NCI-H2196 treated with DMSO at 0.1 percent for 48 hours (cell line): ENCODE measurements at regions not wholly inside any gene's neighbourhood (a gene's known extent, or its start where the extent isn't known, plus 50 kb on each side); places are given as distances from the start of the nearest gene placed in this dataset.

Experiments used
- DNase-seq: peaks from one replicate; lab custom pipeline; 2025; ENCODE audit not compliant: unreplicated experiment; lab: John Stamatoyannopoulos, UW

DNA sequence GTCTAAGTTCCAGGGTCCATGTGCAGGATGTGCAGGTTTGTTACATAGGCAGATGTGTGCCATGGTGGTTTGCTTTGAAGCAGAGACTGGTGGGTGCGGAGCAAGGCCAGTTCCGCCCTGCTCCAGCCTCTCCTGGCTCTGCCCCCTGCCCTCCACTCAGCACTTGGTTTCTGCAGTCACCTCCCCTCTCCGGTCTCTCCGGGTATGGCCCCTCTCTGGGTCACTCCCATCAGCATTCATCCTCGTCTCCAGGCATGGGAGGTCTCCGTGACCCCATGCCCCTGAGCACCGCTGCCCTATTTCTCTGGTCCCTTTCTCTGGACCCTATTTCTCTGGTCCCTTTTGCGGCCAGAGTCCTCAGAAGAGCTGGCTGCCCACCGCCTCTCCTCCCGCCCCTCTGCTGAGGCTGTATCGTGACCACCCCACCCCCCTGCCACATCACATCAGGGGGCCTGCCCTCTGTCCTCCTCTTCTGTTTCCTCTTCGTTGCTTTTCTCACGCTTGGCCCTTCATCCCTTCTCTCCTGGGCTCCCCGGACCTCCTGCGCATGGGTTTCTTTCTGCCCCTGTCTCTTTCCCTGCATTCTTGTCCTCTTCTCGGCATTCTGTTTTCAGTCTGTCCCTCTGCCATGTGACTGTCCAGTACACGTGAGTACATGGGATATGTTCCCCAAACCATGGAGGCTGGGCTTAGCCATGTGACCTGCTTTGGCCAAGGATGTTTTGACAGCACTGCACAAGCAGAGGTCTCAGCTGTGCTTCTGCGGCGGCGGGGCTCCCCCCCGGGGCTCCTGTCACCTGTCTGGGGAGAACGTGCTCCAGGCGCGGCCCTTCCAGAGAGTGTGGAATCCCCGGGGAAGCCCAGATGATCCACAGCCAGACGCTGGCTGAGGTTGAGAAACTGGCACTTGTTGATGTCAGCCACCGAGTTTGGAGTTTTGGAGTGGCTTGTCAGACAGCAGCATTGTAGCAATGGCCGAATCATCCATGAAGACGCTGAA, 54.4 kb upstream of the C1orf174 start:
- DNase-seq: no peak

DNA sequence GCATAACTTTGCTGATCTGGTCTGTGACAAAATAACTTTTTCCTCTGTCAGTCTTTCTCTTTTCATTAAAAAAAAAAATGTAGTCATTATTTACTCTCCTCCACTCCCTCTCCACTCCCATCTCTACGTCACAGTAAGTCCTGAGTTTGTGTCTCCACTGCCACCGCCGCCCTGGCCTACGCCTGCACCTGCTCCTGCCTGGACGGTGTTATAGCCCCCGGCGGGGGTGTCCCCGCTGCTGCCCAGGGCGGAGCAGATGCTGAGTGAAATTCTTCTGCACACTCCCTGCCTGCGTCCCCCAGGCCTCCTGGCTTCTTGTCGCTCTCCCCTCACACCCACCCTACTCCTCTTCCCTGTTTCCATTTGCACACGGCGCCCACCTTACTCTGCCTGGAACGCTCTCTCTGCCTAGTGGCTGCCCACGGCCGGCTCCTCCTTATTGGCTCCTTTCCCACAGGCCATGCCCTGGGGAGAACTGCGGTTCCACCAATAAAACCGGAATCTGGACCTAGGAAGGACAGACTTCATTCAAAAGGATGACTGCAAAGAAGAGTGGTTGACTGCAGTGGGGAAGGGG, 55.2 kb upstream of the C1orf174 start:
- no peak for DNase-seq

DNA sequence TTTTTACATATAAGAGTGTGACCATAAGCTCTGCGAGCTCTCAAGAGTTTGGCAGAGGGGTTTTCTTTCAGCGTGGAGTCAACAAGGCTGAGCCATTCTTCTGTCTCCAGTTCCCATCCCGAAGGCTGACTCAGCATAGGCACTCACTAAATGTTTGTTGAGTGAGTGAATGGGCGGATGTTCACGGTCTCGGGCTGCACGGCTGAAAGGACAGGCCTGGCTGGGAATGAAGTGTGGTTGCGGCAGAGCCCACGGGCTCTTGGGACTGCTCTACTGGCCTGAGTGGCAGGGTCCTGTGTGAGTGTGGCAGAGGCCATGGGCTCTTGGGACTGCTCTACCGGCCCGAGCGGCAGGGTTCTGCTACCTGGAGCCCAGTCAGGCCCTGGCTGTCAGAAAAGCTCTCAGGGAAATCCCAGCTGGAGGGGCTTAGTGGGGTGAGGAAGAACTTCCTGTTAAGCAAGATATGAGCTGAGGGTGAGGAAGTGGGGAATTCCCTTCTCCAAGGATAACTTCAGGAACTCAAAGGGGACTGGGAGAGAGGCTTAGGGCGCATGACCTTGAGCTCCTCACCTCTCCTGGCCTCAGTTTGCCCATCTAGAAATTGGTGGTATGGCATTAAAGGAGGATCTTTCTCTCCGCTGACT, 56.6 kb upstream of the C1orf174 start:
- no peak for DNase-seq

DNA sequence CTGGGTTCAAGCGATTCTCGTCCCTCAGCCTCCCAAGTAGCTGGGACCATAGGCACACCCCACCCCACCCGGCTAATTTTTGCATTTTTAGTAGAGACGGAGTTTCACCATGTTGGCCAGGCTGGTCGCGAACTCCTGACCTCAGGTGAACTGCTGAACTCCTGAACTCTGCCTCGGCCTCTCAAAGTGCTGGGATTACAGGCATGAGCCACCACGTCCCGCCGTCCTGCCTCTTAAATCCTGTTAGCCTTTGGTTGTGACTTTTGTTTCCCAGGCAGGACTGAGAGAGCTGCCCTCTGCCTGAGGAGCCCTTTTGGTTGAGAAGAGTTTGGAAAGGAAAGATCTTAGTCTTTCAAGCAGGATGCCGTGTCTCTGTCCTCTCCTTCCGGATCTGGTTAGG, 59.3 kb upstream of the C1orf174 start:
- no peak for DNase-seq

DNA sequence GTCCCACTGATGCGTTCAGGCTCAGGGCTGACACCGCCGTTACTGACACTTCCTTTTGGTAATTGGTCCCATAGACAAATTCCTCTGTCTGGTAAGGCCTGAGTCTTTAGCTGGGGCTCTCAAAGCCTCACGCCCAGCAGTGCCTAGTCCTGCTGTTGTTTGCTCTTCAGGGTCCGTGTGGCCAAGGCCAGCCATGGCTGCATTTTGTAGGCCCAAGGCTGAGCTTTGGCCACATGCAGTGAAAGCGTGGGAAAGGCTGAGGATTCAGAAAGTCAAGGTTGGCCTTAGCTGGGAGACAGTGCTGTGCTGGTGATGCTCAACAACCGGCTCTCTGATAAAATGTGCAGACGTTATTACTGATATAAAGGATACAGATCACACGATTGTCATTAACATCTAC, 63.5 kb upstream of the C1orf174 start:
- DNase-seq: no peak

DNA sequence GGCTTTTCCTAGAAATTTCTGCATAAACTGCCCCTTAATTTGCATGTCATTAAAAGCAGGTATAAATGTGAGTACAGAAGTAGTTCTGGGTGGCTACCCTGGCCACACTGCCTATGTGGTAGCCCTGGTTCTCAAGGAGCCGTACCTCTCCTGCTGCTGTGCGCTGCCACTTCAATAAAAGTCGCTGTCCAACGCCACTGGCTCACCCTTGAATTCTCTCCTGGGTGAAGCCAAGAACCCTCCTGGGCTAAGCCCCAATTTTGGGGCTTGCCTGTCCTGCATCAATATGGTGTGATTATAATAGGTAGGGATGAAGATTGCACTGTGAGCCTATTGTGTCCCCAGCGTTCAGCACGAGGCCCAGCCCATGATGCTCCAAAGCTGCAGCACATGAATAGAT, 65.6 kb upstream of the C1orf174 start:
- DNase-seq: no peak

DNA sequence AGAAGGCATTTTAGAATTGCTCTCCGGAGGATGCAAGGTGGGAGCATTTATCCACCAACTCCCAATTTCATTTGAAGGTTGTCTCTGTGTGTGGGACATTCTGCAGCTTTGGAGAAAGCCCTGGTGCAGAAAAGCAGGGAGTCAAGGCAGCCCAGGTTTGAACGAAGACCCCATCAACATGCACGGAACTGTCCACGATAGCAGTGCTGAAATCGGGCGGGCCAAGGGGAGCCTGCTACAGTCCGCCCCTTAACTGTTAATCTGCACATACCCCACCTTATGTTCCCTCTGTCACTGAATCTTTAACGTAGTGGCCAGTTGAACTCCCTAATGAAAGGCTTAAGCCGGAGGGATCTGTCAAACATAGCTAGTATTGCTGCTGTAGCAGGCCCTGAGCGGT, 68.8 kb upstream of the C1orf174 start:
- DNase-seq: no peak

DNA sequence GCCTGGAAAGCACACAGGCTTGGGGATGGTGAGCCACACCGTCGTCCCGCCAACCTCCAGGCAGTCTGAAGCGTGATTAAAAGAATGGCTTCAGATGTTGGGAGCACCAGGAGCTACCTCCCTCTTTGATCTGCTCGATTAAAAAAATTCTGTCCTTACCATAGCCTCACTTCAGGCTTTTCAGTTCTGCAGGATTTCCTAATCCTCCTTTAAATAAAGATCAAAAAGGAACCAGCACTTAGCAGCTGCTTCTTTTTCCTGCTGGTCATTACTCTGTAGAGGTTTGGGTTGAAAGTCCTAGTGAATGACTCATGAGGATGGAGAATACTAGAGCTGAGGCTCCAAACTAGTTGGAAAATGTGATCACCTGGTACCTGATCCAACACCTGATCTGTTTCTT, 71.9 kb upstream of the C1orf174 start:
- DNase-seq: no peak

DNA sequence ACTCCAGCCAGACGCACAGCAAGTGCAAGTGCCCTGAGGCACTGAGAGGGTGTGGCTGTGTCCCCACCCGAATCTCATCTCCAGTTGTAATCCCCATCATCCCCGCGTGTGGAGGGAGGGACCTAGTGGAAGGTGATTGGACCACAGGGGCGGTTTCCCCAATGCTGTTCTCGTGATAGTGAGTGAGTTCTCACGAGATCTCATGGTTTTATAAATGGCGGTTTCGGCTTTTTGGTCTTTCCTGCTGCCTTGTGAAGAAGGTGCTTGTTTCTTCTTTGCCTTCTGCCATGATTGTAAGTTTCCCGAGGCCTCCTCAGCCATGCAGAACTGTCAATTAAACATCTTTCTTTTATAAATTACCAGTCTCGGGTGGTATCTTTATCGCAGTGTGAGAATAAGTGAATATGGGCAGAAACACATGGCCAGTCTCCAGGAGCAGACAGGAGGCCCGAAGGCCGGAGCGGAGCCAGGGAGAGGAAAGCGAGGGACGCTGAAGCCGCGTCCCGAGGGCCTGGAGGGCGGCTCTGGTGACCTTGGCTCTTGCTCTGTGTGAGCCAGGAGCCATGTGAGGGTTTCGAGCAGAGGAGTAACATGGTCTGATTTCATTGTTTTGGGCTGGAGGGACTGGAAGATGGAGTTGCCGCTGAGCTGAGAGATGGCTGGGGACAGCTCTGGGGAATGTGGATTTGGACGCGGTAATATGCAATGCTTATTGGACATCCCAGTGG, 76.0 kb upstream of the C1orf174 start:
- no peak for DNase-seq

DNA sequence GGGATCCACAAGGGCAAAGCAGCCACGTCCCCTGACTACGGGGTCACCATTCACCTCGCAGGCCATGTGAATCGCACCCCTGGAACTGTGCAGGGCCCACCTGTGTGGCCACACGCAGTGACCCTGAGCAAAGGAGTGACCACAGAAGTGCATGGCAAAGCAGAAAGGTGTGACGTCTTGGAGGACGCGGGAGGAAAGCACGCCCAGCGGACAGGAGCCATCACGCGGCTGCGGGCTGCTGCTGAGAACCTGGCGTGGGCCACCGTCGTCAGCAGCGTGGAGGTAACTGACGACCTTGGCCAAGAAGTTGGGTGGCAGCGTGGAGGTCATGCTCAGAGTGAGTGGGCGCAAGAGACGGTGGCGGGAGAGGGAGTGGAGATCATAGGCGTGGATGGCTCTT, 76.7 kb upstream of the C1orf174 start:
- DNase-seq: no peak

DNA sequence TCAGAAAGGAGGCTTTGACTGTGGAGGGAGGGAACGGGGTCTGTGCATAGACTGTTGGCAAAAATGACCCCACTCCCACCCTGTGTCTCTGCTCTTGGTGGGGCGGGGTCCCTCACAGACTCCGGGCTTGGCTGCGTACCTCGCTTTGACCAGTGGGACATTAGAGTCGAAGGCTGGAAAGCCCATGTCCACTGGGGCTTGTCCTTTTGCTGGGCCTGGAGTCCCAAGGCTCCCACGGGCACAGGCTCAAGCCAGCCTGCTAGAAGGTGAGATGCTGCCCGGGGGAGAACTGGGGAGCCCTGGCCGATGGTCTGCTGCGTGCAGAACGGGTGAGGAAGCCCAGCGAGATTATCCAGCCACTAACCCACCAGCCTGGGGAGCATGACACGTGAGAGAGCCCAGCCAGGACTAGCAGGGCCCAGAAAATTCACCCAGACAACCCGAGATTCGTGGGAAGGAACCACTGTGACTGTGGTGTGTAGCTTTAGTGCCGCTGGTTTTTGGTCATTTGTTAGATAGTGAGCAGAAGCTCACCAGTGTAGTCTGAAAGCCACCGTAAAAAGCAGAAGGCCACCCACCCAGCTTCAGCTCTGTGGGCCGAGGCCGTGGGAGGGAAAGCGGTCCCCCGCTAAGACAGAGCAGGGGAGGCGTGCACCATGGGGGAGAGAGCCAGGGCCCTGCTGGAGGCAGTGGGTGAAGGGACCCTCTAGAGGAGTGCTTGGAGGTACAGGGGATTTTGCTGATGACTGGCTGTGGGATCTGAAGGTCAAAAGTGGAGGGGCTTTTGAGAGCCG, 78.3 kb upstream of the C1orf174 start:
- no peak for DNase-seq

DNA sequence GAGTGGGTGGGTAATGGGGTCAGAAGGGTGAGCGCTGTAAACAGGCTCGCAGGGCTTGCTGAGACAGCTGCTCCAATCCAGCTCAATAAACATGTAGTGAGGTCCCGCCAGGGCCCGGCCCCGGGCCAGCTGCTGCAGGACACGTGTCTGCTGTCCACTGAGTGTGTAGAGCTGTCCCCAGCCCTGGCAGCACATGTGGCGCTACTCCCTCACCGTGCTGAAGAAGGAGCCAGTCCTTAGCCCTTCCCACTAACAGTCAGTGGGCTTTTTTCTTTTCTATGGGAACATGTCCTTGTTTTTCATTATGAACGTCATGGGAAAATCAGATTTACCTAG, 78.9 kb upstream of the C1orf174 start:
- DNase-seq: no peak

DNA sequence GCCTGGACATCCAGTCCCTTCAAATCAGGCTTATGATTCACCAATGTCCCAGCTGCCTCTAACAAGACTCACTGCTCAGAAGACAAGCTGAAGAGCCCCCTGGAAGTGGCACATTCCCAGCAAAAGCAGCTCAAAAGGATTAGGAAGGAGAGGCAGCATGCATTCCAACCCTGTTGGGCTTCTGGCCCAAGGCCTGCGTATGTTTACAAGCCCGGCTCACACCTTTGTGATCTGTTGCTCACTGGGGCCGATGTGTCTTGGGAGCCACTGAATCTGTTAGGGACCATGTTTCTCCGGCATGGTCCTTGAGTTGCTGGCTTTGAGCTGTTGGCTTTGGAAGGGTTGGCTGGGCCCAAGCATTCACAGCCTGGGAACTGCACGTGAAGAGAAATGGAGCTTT, 81.2 kb upstream of the C1orf174 start:
- DNase-seq: no peak

DNA sequence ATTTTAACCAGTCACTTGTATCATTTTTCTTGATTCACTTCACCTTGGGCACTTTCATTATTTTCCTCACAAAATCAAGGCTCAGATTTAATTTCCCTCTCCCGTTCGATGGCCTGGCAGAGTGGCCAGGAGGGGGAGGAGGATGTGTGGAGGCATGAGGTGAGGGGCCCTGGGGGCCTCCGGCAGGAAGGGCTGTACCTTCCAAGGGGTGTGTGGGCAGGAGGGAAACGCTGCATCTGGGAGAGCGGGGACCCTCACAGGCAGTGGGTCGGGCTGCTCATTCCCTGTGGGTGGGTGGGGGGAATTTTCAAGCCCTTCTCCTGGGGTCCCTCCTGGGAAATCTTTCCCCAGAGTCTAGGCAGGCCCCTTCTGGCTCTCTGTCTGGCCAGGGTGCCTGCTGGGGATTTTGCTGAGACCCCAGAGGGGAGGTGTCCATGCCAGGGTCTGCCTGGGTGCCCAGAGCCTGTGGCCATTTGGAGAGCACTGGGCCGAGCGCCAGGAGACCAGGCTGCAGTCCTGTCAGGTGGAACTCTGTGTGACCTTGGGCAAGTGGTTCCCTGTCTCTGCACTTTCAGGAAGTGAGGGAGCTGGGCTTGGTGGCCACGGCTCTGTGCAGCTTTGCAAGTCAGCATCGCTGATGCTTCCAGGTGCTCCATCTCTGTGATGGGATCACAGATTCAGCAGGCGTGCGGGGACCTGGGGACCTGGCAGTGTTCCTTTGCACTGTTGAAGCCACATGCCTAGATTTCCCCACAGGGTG, 81.9 kb upstream of the C1orf174 start:
- no peak for DNase-seq

DNA sequence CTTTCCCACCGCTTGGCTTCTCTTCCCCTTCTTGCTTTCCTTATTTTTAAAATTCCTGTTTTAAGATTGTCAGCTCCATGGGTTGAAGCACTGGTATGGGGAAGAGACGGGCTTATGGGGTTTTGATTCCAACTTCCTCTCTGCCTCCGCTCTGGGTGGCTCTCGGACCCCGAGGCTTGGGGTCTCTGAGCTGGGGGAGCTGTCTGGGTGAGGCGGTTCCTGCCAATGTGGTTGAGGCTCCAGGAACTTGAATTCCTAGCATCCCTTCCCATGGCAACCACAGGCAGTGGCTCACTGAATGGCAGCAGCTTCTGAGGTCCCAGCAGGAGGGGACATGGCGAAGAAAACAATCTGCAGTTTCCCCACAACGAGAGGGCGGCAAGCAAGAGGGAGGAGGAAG, 83.1 kb upstream of the C1orf174 start:
- no peak for DNase-seq

DNA sequence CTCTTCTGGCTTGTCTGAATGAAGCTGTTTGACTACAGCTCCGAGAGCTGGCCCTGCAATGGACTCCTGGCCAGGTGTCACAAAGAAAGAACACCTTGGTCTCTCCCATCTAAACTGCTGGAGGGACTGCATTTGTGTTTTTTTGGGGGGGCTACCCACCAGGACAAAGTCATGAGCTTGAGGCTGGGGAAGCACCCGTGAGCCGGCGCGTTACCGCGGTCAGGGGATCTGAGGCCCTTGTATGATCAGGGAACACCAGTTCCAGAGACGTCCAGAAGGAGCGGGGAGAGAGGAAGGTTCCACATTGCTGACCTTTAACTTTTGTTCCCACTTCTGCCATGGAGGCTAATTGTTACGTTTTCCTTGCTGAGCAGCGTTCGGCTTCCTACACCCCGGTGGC, 84.5 kb upstream of the C1orf174 start:
- DNase-seq: no peak

DNA sequence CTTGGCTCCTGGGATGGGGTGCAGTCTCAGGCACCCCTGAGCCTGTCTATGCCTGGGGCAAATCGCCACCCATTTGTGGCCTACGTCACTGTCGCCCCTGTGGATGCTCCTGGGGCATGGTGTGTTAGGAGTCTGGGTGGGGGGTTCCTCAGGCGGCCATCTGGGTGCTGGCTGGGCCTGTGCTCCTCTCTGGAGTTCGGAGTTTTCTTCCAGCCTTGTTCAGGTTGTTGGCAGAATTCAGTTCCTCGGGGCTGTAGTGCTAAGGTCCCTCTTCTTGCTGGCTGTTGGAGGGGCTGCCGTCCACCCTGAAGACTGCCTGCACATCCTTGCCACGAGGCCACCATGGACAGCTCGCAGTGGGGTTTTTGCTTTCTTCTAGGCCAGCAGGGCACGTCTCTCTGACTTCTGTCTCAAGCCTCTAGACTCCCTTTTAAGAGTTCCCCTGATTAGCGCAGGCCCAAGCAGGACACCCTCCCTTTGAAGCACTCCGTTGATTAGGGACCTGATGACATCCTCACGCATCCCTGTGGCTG, 86.7 kb upstream of the C1orf174 start:
- DNase-seq: no peak

DNA sequence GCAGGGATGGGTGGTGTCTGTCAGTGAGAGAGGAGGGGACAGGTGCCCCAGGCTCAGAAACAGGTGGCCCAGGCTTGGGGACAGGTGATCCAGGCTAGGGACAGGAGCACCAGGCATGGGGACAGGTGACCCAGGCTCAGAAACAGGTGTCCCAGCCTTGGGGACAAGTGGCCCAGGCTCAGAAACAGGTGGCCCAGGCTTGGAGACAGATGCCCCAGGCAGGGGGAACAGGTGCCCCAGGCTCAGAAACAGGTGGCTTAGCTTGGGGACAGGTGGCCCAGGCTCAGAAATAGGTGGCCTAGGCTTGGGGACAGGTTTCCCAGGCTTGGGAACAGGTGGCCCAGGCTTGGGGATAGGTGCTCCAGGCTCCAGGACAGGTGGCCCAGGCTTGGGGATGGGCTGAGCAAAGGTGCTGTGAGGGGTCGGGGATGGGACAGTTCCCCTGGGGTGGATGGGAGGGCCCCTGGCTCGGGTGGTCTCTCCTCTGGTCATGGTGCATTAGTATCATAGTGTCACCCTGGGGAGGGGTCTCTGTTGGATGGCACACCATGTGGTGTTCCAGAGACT, 87.7 kb upstream of the C1orf174 start:
- DNase-seq: no peak

DNA sequence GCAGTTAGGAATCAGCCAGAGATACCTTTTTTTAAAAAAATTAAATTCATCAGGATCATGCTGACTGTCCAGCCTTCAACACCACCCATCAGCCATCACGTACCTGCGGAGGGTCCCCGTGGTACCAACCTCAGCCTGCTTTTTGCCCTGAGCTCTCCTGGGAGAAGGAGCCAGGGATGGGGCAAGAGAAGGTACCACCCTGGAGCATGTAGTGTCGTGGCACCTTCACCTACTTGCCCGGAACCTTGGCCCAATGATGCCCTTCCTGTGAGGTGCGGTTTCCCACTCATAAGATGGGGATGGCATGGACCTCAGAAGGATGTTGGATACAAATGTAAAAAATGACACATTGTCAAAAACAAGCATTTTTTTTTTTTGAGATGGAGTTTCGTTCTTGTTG, 88.4 kb upstream of the C1orf174 start:
- DNase-seq: no peak
